Fibroblast of gingiva (primary cell): ENCODE measurements at regions not wholly inside any gene's neighbourhood (a gene's known extent, or its start where the extent isn't known, plus 50 kb on each side); places are given as distances from the start of the nearest gene placed in this dataset.

Source experiments
- DNase-seq: peaks from one replicate; pipeline ENCODE4 v3.0.0-alpha.2; 2011; ENCODE audit warnings: low read depth

DNA sequence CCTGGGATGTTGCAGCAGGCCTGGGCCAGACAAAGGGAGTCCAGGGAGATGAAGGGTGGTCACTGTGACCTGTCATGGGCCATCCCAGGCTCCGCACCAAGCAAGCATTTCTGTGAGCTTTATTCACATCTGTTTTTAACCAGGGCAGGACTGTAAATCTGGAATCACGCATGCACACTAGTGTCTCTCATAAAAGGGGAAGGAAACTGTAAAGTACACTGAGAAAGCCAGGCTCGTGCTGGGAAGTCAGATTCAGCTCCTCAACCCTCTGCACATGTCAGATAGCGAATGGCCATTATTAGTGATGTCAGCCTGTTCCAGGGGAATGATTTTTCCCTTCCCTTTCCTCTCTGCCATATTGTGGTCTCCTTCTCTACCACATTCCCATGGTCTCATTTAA, 818.6 kb upstream of the RAB6C start:
- no peak for DNase-seq

GRCh38 chr2:129164220-129164949, 815.1 kb upstream of the RAB6C start:
- DNase-seq, result no peak

DNA sequence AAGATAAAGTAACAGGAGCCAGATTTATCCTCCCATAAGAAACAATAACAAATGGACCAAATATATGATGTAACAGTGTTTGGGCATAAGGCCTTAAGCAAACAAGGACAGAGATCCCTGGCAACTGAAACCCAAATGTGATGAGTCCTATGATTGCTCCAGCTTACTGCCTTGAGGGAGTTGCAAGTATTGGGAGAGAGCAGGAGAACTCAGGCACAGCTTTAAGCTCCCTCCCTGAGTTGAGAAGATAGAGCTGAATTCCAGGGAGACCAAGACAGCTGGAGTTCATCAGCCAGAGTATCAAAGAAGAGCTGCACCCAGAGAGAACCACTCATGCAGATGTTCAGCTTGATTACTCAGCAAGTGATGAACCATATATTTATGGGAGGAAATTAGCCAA, 814.5 kb upstream of the RAB6C start:
- no peak for DNase-seq

GRCh38 chr2:129167456-129167855, 812.0 kb upstream of the RAB6C start:
- DNase-seq, result no peak

DNA sequence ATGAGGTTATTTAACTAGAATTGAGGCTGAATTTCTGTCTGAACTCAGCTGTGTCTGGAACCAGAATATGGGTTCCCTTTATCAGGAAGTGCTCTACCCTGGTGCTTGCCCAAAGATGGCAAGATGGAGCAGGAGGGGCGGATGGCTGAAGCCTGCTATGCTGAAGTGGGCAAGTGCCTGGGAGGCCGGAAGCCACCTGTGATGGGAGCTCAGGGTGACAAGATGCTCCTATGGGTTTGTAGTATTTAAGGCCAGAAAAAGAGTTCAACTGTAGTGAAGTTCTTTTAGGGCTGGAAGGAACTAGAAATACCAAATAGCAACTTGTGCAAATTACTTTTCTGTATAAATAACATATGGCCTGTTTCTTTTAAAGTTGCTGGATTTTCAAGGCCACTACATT, 808.9 kb upstream of the RAB6C start:
- DNase-seq, result no peak

DNA sequence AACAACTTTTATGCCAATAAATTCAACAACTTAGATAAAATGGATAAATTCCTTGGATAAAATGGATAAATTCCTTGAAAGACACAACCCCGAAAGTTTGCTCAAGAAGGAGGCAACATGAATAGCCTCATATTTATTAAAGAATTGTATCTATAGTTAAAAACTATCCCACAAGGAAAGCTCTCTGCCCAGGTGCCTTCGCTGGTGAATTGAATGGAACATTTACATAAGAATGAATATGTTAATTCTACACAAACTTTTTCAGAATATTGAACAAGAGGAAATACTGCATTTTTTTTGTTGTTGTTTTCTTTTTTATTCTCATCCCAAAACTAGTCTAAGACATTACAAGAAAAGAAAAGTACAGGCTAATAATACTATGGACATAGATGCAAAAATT, 805.3 kb upstream of the RAB6C start:
- no peak for DNase-seq

GRCh38 chr2:129175051-129175450, 804.4 kb upstream of the RAB6C start:
- DNase-seq, result no peak

GRCh38 chr2:129176375-129176774, 803.1 kb upstream of the RAB6C start:
- DNase-seq, result no peak

DNA sequence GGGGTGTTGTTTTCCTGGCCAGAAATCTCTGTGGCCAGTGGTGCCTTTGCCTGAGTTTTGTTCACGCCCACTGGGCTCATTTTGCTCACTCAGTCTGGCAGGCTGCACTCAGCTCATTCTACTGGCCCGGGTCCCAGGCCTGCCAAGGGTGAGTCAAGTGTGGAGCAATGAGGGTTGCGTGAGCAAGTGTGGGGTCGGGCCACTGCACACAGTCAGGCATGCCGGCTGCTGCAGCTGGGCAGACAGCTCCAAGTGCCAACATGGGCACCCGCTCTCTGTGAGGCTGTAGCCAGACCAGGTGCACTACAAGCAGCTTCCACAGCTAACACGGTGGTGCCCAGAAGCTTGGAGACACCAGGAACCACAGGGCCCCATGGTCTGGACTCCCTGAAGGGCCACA, 801.1 kb upstream of the RAB6C start:
- no peak for DNase-seq

- DNase-seq, result no peak
Measured at GRCh38 chr2:129179199-129179598, 800.3 kb upstream of the RAB6C start.

DNA sequence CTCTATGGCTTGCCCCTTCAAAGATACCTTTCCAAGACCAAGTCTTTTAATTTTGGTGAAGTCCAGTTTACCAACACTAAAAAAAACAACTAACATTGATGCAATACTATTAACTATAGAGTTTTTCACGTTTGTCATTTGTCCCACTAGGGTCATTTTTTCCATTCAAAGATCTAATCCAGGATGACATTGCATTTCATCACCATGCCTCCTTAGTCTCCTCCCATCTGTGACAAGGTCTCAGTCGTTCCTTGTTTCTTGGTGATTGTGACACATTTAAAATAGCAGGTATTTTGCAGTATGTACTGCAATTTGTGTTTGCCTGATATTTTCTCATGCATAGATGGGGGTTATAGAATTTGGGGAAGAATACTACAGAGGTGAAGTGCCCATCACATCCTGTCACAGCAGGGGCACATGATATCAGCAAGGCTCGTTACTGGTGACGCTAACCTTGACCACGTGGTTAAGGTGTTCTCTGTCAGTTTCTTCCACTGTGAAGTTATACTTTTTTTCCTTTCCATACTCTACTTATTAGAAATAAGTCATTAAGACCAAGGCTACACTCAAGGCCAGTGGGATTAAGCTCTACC, 799.2 kb upstream of the RAB6C start:
- no peak for DNase-seq

GRCh38 chr2:129181433-129181832, 798.0 kb upstream of the RAB6C start:
- DNase-seq, result no peak

- no peak for DNase-seq
Measured at GRCh38 chr2:129181963-129182362, 797.5 kb upstream of the RAB6C start.

- DNase-seq, result no peak
Measured at GRCh38 chr2:129187343-129187742, 792.1 kb upstream of the RAB6C start.

GRCh38 chr2:129188451-129188850, 791.0 kb upstream of the RAB6C start:
- no peak for DNase-seq

DNA sequence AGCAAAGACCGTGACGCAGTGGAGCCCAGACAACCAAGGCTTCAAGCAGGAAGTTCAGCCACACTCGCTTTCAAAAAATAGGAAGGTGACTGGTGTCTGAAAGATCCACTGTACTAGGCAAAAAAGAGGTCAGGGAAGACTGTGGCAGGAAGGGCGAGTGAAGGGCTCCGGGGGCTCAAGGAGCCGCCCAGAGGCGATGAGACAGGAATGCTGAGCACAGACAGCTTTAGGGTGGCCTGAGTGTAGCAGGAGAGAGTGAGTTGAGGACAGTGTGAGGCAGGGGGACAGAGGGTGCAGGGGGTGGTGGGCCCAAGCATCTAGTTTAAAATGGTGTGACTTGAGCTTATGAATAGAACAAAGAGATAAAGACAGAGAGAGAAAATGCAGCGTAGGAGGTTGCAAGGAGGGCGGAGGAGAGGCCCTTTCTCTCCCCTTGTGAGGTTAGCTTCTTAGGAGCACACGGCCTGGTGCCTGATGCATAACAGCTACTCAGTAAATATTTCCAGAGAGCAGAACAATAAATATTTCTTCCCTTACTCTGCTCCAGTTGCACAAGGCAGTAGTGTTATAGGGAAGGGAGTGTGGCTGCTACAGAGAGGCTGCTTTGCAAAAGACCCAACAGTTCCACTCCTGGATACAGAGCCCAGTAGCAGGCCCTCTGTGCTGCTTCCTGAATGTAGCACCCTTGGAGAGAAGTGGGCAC, 789.7 kb upstream of the RAB6C start:
- DNase-seq, result no peak

DNA sequence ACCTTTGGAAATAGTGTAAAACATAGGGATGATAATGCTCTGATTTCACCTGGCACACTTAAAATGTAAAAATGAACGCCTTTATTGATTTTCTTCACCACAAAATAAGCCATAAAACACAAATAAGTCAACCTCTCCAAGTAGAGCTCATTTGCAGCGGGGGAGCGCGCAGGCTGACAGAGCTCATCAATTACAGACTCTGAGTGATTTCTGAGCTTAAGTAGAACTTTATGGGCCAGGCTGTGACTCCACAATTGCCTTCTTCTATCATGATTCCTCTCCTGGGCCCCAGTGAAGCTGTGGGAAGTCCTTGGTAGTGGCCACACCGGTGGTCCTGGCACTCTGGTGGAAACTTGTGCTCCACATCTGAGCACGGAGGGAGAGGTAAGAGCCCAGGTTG, 789.0 kb upstream of the RAB6C start:
- no peak for DNase-seq

DNA sequence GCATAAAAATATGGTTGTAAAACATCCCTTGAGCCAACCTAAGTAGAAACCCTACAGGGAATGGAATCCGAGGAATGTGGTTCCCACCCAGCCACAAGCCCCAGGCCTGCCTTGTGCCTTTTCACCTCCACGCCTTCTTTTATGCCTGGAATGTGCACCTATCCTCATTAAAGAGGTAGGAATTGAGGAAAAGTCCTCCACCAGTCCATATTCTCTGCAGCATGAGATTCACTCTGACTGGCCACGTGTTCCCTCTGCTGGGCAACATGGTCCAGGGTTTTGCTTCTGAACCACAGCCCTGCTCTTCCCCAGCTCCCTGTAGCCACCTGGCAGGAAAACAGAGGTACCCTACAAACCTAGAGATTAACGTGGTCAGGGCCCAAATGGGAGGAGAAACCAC, 787.9 kb upstream of the RAB6C start:
- no peak for DNase-seq

- DNase-seq, result no peak
Measured at GRCh38 chr2:129192117-129192516, 787.3 kb upstream of the RAB6C start.

DNA sequence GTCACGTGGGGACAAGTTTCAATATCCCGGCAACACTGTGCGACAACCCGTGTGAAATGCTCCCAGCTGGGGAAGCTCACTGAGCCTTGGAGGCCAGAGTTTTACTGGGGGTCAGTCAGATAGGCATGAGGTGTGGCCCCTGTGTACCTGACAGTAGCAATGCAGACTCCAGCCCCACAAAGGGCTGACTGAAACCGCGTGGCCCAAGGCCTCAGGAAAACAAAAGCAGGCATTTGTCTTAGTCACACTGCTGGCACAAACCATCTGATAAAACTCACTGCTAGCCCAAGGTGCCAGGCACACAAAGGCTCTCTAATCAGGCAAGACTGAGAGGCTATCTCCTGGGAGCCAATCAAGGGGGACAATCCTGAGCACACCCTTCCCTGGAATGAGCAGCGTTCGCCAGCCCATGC, 786.6 kb upstream of the RAB6C start:
- DNase-seq, result no peak

GRCh38 chr2:129193961-129194360, 785.5 kb upstream of the RAB6C start:
- no peak for DNase-seq

DNA sequence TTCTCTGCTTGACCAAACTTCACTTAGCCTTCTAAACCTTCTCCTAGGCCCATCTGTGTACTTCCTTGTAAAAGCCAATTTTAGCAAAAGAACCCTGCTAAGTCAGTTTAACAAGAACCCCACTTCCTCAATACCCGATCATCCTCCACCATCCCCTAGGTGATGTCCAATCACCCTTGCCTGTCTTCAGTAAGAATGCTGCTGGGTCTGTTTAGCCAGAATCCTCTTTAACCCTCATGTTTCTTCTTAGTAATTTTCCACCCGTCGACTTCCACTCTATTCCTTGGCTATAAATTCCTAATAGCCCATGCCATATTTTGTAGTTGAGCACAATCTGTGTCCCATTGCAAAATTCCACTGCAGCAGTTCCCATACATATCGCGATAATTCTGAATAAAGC, 780.0 kb upstream of the RAB6C start:
- DNase-seq, result no peak

GRCh38 chr2:129201696-129202095, 777.8 kb upstream of the RAB6C start:
- DNase-seq, result no peak

GRCh38 chr2:129203331-129203730, 776.1 kb upstream of the RAB6C start:
- DNase-seq, result no peak
